GM12878 (cell line): ENCODE measurements at regions not wholly inside any gene's neighbourhood (a gene's known extent, or its start where the extent isn't known, plus 50 kb on each side); places are given as distances from the start of the nearest gene placed in this dataset.

Experiments used
- ATAC-seq: fragments of 200-7000 bp; cut with Tn5 transposase; 3 replicates; pipeline ENCODE4 v1.9.1; 2020; ENCODE audit warnings: mild to moderate bottlenecking, moderate library complexity
- BruUV-seq: library from RNA; stranded (reverse); fragments of 400-500 nt; replicated peaks from 2 replicates; lab custom pipeline; 2021; lab: Mats Ljungman, UMichigan
- CTCF ChIA-PET: fragments of 300-600 bp; sonication (Branson Sonifier 250); formaldehyde crosslinking; extraction: SDS; loops from one replicate; lab custom pipeline; 2021; ENCODE audit warnings: inconsistent platforms; lab: Yijun Ruan, JAX
- POLR2A ChIA-PET: fragments of 350-600 bp; formaldehyde crosslinking; extraction: SDS; loops from one replicate; lab custom pipeline; 2021; ENCODE audit warnings: inconsistent platforms; lab: Charles Lee
- RAD21 ChIA-PET: fragments of 300-600 bp; sonication (Branson Sonifier 250); formaldehyde crosslinking; loops from one replicate; lab custom pipeline; 2023; ENCODE audit warnings: antibody characterized with exemption; ENCODE audit not compliant: unreplicated experiment; lab: Charles Lee
- SMC1A ChIA-PET: fragments of 300-600 bp; sonication (Branson Sonifier 250); formaldehyde crosslinking; loops from one replicate; lab custom pipeline; 2023; ENCODE audit not compliant: unreplicated experiment, uncharacterized antibody; lab: Charles Lee
- DNase-seq: peaks from one replicate; pipeline ENCODE4 v3.0.0-alpha.2; 2011; ENCODE audit warnings: low read depth, low spot score
- FAIRE-seq: peaks from 3 replicates; lab custom pipeline; 2011; peaks lifted over from hg19 to GRCh38; lab: Jason Lieb, UNC
- H2AFZ ChIP-seq: 2 replicates; pipeline ENCODE4 v1.6.0; 2011; ENCODE audit warnings: low read depth, low read length, control low read depth; ENCODE audit not compliant: control insufficient read depth
- H3K27ac ChIP-seq: 2 replicates; pipeline ENCODE4 v1.5.1; 2011; ENCODE audit warnings: control low read depth; ENCODE audit not compliant: control insufficient read depth, insufficient read depth
- H3K27me3 ChIP-seq, 2 experiments: replicated peaks in 1 of 2; 2 replicates each; pipeline versions ENCODE4 v1.6.0 to v1.6.1; 2011; ENCODE audit warnings: low read length in 1 of 2; ENCODE audit not compliant: control insufficient read depth in 2 of 2, insufficient read depth in 2 of 2
- H3K36me3 ChIP-seq, 2 experiments: 2 replicates each; pipeline ENCODE4 v1.5.1; 2011; ENCODE audit warnings: low read length in 1 of 2; ENCODE audit not compliant: control insufficient read depth in 2 of 2, insufficient read depth in 2 of 2
- H3K4me1 ChIP-seq: 2 replicates; pipeline ENCODE4 v1.6.1; 2011; ENCODE audit warnings: mild to moderate bottlenecking, low read length, moderate library complexity, mixed read lengths; ENCODE audit not compliant: control insufficient read depth, insufficient read depth
- H3K4me2 ChIP-seq: 2 replicates; pipeline ENCODE4 v1.6.0; 2011; ENCODE audit warnings: control low read depth; ENCODE audit not compliant: control insufficient read depth, insufficient read depth
- H3K4me3 ChIP-seq: fragments of 200-600 bp; sonication (generic); 2 replicates; pipeline ENCODE4 v1.5.1; 2016
- H3K79me2 ChIP-seq: 2 replicates; pipeline ENCODE4 v1.6.0; 2011; ENCODE audit warnings: low read length; ENCODE audit not compliant: control insufficient read depth, insufficient read depth
- H3K9ac ChIP-seq: 2 replicates; pipeline ENCODE4 v1.8.0; 2011; ENCODE audit warnings: low read length, control low read depth, mixed read lengths; ENCODE audit not compliant: control insufficient read depth, insufficient read depth
- H3K9me3 ChIP-seq: replicated peaks from 3 replicates; pipeline ENCODE4 v1.5.1; 2011; ENCODE audit warnings: mild to moderate bottlenecking, low read length; ENCODE audit not compliant: control insufficient read depth, insufficient read depth
- H4K20me1 ChIP-seq: 2 replicates; pipeline ENCODE4 v1.6.0; 2011; ENCODE audit not compliant: control insufficient read depth, insufficient read depth
- CBX3 ChIP-seq: fragments of 200-600 bp; sonication (generic); IDR thresholded peaks from 2 replicates; pipeline ENCODE4 v1.6.1; 2016; ENCODE audit warnings: low read depth, borderline replicate concordance
- IRF3 ChIP-seq: fragments of 450-650 bp; IDR thresholded peaks from 2 replicates; pipeline ENCODE4 v1.6.1; 2014; ENCODE audit warnings: mild to moderate bottlenecking
- JUND ChIP-seq: IDR thresholded peaks from 2 replicates; pipeline ENCODE4 v1.6.1; 2012; ENCODE audit warnings: low read depth, mild to moderate bottlenecking, low read length, improper control_type of control experiment, moderate library complexity
- REST ChIP-seq: IDR thresholded peaks from 2 replicates; pipeline ENCODE4 v1.6.1; 2012; ENCODE audit warnings: mild to moderate bottlenecking, low read depth, low read length
- ZNF217 ChIP-seq: fragments of 450-650 bp; IDR thresholded peaks from 2 replicates; pipeline ENCODE4 v1.6.1; 2017; ENCODE audit warnings: antibody characterized with exemption, mild to moderate bottlenecking
- WGBS: methylation state at CpG from one replicate; pipeline ENCODE4 v1.1.6; 2016; ENCODE audit warnings: low lambda C conversion rate; ENCODE audit not compliant: insufficient replicate concordance, insufficient coverage; ENCODE audit errors: missing lambda C conversion rate; 5-methylcytosine and 5-hydroxymethylcytosine counted together
- in situ Hi-C: fragments of 300-500 bp; cut with MboI; formaldehyde crosslinking; loops from 9 replicates; pipeline ENCODE4 v1.14.3; 2018; ENCODE audit warnings: mixed read lengths
- intact Hi-C: fragments of 100-400 bp; cut with micrococcal nuclease; formaldehyde crosslinking; loops from one replicate; pipeline ENCODE4 v1.14.2; 2022; ENCODE audit not compliant: unreplicated experiment

- Histone ChIP-seq H3K4me3 (no peak overlapping the region), H3K27me3 (no peaks in the 10 kb centered on the region; a peak in 1 of 4 replicates), H3K36me3 (no peaks in the 10 kb centered on the region), H3K9ac (no peak overlapping the region), H3K4me1 (no peaks in the 10 kb centered on the region), H4K20me1 (no peaks in the 10 kb centered on the region), H2AFZ (no peak overlapping the region), H3K27ac (no peak overlapping the region), H3K4me2 (no peak overlapping the region), H3K79me2 (no peaks in the 10 kb centered on the region), H3K9me3 (no peaks in the 10 kb centered on the region)
- in situ Hi-C loops, result no loop called here
- BruUV-seq, result no TSS peak
- ChIA-PET RAD21 (interaction anchor here (1.2 kb wide), 1 partner anchor 20 kb away, joined by 4 read pairs; no protein-coding TSS in a partner anchor), CTCF (no interaction called here), SMC1A (interaction anchor here (0.5 to 1.2 kb wide), 5 partner anchors 11 to 861 kb away, joined by 3 to 6 read pairs (median 3); no protein-coding TSS in a partner anchor), POLR2A (no interaction called here)
- 74% methylated on average over 2 of the region's 2 CpGs for WGBS
- ATAC-seq, result no peak
- FAIRE-seq, result no peak
- no peak for TF ChIP-seq ZNF217
- no peak for TF ChIP-seq JUND
- TF ChIP-seq CBX3, result no peak
- no peak for TF ChIP-seq IRF3
- TF ChIP-seq REST, result no peak
- DNase-seq, result no peak
- intact Hi-C loops, result no loop called here
These were observed 287.9 kb downstream of the CDC5L start for GRCh38 chr6:44675449-44675848.
